ENCODE measurements at regions not wholly inside any gene's neighbourhood (a gene's known extent, or its start where the extent isn't known, plus 50 kb on each side); places are given as distances from the start of the nearest gene placed in this dataset.

- peaks cover 0 to 6% of the 10 kb centered on the region in 2 donors for H3K27me3 ChIP-seq
- no peak overlapping the region for H3K27ac ChIP-seq
- H3K4me1 ChIP-seq, result no peaks in the 10 kb centered on the region
- no peak overlapping the region for H3K4me3 ChIP-seq
- TF ChIP-seq, protein P1, sequence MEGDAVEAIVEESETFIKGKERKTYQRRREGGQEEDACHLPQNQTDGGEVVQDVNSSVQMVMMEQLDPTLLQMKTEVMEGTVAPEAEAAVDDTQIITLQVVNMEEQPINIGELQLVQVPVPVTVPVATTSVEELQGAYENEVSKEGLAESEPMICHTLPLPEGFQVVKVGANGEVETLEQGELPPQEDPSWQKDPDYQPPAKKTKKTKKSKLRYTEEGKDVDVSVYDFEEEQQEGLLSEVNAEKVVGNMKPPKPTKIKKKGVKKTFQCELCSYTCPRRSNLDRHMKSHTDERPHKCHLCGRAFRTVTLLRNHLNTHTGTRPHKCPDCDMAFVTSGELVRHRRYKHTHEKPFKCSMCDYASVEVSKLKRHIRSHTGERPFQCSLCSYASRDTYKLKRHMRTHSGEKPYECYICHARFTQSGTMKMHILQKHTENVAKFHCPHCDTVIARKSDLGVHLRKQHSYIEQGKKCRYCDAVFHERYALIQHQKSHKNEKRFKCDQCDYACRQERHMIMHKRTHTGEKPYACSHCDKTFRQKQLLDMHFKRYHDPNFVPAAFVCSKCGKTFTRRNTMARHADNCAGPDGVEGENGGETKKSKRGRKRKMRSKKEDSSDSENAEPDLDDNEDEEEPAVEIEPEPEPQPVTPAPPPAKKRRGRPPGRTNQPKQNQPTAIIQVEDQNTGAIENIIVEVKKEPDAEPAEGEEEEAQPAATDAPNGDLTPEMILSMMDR (IDR thresholded peaks at IDR 0.05), result no peak
- intact Hi-C loops (cut with DNase I), result no loop called here
- DNase-seq (peak in 1 of 4 donors; percentile 38), ATAC-seq (no peak)
- H3K36me3 ChIP-seq, result no peaks in the 10 kb centered on the region
- H3K9me3 ChIP-seq, result no peaks in the 10 kb centered on the region
Observed at GRCh38 chr2:72010647-72011369, 136.9 kb downstream of the CYP26B1 start.

- no peaks in the 10 kb centered on the region for H3K9me3 ChIP-seq
- TF ChIP-seq, protein P1 (IDR thresholded peaks at IDR 0.05), result no peak
- no peak overlapping the region for H3K4me3 ChIP-seq
- peaks cover 0 to 6% of the 10 kb centered on the region in 2 donors for H3K27me3 ChIP-seq
- DNase-seq, result peak in 1 of 4 donors; percentile 31
- H3K4me1 ChIP-seq, result no peaks in the 10 kb centered on the region
- intact Hi-C loops (cut with DNase I), result no loop called here
- H3K27ac ChIP-seq, result no peak overlapping the region
- no peak for ATAC-seq
- no peaks in the 10 kb centered on the region for H3K36me3 ChIP-seq
Observed at GRCh38 chr2:72008608-72009007, 139.1 kb downstream of the CYP26B1 start.

- H3K27me3 ChIP-seq, result peaks cover 0 to 6% of the 10 kb centered on the region in 2 donors
Observed at GRCh38 chr2:72007402-72007801, 140.3 kb downstream of the CYP26B1 start.

DNA sequence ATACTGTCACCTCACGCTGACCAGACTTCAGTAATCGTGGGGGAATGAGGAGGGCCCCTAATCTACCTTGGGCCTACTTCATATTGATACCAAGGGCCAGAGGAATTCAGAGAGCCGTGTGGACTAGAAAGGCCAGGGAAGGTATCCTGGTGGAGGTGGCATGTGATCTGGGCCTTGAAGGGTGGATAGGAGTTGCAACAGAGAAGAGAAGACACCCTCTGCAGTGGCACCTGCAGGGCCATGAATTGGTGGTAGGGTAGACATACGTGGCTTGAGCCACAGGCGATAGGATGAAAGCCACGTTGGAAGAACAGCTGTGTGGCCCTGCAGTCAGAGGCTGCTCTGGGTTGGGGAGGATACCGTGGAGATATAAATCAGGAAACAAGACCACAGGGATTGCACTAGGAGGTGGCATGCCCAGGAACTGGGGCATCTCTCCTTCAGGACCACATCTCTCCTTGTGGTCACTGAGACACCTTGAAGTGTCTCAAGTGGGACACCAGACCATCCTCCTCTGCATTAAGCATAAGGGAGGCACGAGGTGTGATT, 141.4 kb downstream of the CYP26B1 start:
- TF ChIP-seq, protein P1 (IDR thresholded peaks at IDR 0.05), result no peak
- H3K9me3 ChIP-seq, result no peaks in the 10 kb centered on the region
- no peak for ATAC-seq

More at GRCh38 chr2:72007402-72007801, 140.3 kb downstream of the CYP26B1 start:
- no peak overlapping the region for H3K27ac ChIP-seq
- ATAC-seq, result no peak
- H3K36me3 ChIP-seq, result no peaks in the 10 kb centered on the region
- intact Hi-C loops (cut with DNase I), result no loop called here
- no peaks in the 10 kb centered on the region for H3K4me1 ChIP-seq
- no peaks in the 10 kb centered on the region for H3K9me3 ChIP-seq
- DNase-seq, result peak in 1 of 4 donors; percentile 40
- no peak overlapping the region for H3K4me3 ChIP-seq
- TF ChIP-seq, protein P1 (IDR thresholded peaks at IDR 0.05), result no peak

GRCh38 chr2:72004976-72005375, 142.7 kb downstream of the CYP26B1 start:
- H3K9me3 ChIP-seq, result no peaks in the 10 kb centered on the region
- ATAC-seq (no peak), DNase-seq (peak in 1 of 4 donors; percentile 28)
- no peak overlapping the region for H3K27ac ChIP-seq
- no peaks in the 10 kb centered on the region for H3K4me1 ChIP-seq
- no peak overlapping the region for H3K4me3 ChIP-seq
- intact Hi-C loops (cut with DNase I), result no loop called here
- no peaks in the 10 kb centered on the region for H3K27me3 ChIP-seq
- TF ChIP-seq, protein P1 (IDR thresholded peaks at IDR 0.05), result no peak
- H3K36me3 ChIP-seq, result no peaks in the 10 kb centered on the region

More for the DNA sequence above, 141.4 kb downstream of the CYP26B1 start:
- intact Hi-C loops (cut with DNase I), result no loop called here
- Histone ChIP-seq H3K4me1 (no peaks in the 10 kb centered on the region), H3K27me3 (peaks cover 0 to 5% of the 10 kb centered on the region in 2 donors), H3K4me3 (no peak overlapping the region), H3K27ac (no peak overlapping the region), H3K36me3 (no peaks in the 10 kb centered on the region)
- DNase-seq, result peak in 1 of 4 donors; percentile 11

Measured in left lung (tissue), 4 donors.